ENCODE measurements at regions not wholly inside any gene's neighbourhood (a gene's known extent, or its start where the extent isn't known, plus 50 kb on each side); places are given as distances from the start of the nearest gene placed in this dataset.
"Not testable (repeated sequence)": the region's sequence is repeated elsewhere in the genome, so short reads cannot be mapped to it uniquely, and the experiment has no call there.

DNA sequence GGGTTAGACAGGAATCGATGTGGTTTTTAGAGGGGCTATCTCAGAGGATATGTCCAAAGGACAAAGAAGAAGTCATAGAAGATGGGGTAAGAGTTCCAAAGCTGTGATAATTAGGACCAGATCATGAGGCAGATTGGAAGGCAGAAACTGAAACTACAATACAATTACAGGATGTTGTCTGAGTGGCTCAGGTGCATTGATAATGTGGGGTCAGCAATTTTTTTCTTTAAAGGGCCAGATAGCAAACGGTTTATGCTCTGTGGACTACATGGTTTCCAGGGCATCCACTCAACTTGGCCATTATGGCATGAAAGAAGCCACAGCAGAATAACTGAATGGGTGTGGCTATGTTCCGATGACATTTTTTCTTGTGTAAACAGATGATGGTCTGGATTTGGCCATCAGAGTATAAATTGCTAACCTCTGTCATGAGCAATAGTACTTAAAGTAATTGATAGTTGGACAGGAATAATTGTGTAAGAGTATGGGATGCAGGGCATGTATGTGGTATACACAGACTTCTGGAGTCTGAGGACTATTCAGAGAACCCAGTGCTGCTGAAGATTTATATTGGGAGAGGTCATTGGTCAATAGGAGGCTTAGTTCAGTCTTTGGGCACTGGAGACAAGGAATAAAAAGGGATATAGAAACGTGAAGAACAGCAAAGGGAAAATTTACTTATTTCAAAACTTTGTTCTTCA lies 198.4 kb upstream of the ADGRL4 start:
- DNase-seq (ENCODE audit: low spot score), result no peak

DNA sequence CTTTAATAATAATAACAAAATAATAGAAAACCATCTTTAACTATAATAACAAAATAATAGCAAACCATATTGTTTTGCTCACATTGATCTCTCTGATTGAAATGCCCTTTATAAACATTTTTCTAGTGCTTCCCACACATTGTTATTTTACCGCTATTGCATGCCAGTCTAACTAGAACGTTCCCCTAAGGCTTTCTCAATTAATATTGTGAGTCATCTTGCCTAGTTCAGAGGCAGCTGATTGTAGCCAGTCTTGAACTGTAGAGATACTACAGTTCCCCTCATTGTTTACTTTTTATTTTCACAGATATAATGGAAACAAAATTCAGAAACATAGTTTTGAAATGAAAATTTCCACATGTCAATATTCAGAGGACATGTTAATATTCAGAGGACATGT lies 192.3 kb upstream of the ADGRL4 start:
- no peak for DNase-seq (ENCODE audit: low spot score)

DNA sequence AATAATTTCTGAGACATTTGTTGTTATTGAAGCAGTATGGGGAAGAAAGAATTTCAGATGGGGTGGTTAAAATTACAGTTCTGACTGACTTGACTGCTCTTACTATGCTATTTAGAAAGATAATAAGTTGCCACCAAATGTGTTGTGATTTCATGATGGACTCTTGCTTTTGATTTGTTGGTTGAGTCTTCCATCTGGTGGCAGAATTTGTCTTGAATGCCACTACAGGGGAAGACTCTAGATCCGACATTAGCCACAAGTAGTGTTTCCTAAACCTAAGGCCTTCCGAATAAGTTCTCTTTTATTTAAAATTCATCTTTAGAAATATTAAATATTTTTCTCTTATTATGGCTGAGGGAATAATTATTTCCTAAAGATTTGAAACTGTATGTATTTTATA lies 190.9 kb upstream of the ADGRL4 start:
- DNase-seq (ENCODE audit: low spot score), result no peak

- no peak for DNase-seq (ENCODE audit: low spot score)
Observed at GRCh38 chr1:79196211-79196610, 189.7 kb upstream of the ADGRL4 start.

DNA sequence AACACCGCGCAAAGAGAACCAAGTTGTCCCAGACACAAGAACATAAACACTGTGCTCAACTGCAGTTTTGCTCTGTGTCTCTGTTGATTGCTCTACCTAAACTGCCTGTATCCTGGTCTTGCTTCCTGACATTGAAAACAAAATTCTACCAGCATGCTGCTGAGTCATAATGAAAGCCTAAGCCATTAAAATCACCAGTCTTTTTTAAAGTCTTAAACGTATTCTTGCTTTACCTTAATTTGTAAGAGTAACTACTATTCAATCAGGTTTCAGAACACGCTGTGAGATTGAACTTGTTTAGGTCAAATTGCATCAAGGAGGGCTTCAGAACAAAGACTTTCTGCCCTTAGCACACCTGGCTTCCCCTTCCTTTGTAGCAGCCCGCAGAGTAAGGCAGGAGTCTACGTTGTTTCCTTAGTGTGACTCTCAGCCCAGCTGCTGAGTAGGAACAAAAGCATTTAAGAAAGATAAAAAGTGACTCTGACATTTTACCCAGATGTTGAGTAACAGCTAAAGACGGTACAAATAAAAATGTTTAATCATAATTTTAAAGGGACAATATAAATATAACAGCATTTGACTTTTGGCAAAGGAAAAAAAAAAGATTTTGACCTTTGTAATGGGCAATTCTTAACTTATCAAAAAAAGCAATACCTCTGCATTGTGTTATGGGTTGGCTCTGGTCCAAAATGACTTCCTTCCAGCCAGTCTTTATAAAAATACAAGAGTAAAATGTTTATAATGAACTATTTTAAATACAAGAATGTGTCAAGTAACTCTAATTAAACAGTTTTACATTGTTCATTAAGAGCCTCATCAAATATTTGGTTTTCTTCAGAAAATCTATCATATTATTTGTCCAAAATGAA lies 186.9 kb upstream of the ADGRL4 start:
- DNase-seq (ENCODE audit: low spot score), result peak; percentile 10

- DNase-seq (ENCODE audit: low spot score), result no peak
Observed at GRCh38 chr1:79190074-79190473, 183.5 kb upstream of the ADGRL4 start.

GRCh38 chr1:79188337-79188736 lies 181.8 kb upstream of the ADGRL4 start:
- DNase-seq (ENCODE audit: low spot score), result no peak

- no peak for DNase-seq (ENCODE audit: low spot score)
Observed at GRCh38 chr1:79186260-79186659, 179.7 kb upstream of the ADGRL4 start.

DNA sequence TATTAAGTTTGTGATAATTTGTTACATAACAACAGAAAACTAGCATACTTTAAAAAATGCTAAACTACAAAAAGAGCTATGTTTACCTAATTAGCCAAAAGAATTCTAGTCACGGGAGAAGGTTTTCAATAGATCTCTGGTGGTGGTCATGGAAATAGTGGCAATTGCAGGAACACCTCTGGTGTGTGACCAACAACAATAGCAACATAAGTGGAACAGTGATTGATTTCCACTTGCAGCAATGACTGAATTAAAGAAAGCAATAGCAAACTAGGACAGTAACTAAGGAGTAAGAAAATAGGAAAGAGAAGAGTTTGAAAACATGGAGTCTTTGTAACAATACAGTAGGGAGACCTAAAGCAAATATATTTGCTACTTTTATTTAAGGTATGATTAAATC lies 171.3 kb upstream of the ADGRL4 start:
- no peak for DNase-seq (ENCODE audit: low spot score)

GRCh38 chr1:79161077-79161476 lies 154.5 kb upstream of the ADGRL4 start:
- DNase-seq (ENCODE audit: low spot score), result no peak

- no peak for DNase-seq (ENCODE audit: low spot score)
Observed at GRCh38 chr1:79155991-79156390, 149.5 kb upstream of the ADGRL4 start.

GRCh38 chr1:79151006-79151796 lies 144.7 kb upstream of the ADGRL4 start:
- no peak for DNase-seq (ENCODE audit: low spot score)

DNA sequence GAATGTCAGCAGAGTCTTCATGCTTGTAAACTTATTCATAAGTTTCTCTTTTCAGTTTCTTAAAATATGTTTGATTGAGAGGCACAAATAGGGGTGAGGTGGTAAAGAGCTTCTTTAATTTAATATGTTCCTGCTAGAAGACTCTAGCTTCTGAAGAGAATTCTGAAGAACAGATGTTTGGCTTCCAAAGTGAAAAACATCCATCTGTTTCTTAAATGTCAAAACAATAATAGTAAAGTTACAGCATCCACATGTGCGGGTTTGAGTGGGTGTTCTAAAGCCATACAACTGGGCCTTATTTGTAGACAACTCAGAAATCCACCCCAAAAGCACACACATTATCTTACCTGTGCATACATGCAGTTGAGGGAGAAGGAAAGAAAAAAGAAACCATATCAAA lies 144.0 kb upstream of the ADGRL4 start:
- no peak for DNase-seq (ENCODE audit: low spot score)

DNA sequence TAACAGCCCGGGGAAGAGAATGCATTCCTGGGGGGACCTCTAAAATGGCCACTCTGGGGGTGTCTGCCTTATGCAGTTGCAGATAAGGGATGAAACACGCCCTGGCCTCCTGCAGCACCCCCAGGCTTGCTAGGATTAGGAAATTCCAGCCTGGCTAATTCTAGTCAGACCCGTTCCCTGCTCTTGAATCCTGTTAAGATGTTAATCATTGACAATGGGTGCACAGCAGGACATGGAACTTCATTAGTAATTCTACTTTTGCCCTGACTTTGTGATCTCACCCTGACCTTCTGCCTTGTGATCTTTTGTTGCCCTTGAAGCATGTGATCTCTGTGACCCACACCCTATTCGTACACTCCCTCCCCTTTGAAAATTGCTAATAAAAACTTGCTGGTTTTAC lies 131.7 kb upstream of the ADGRL4 start:
- not testable (repeated sequence) for DNase-seq (ENCODE audit: low spot score)

- no peak for DNase-seq (ENCODE audit: low spot score)
Observed at GRCh38 chr1:79133774-79134364, 127.3 kb upstream of the ADGRL4 start.

GRCh38 chr1:79131626-79132025 lies 125.1 kb upstream of the ADGRL4 start:
- DNase-seq (ENCODE audit: low spot score), result no peak

DNA sequence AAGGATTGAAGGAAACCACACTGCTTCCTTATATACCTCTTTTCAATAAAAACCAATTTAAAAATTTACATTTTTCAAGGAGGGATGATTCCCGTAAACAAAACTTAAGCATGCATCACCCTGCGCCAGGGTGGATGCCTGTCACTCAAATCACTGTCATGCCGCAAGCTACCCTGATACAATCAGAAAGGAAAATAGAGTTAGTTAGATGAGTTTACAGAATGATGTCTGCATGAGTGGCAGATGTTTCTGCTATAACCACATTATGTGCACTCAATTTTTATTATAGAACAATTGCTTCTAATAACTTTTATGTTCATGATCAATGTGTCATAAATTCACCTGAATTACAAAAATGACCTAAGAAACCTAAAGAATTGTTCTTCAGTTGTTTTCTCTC lies 123.4 kb upstream of the ADGRL4 start:
- DNase-seq (ENCODE audit: low spot score), result no peak

GRCh38 chr1:79128722-79129121 lies 122.2 kb upstream of the ADGRL4 start:
- no peak for DNase-seq (ENCODE audit: low spot score)

- DNase-seq (ENCODE audit: low spot score), result no peak
Observed at GRCh38 chr1:79124756-79125155, 118.2 kb upstream of the ADGRL4 start.

- no peak for DNase-seq (ENCODE audit: low spot score)
Observed at GRCh38 chr1:79122521-79122920, 116.0 kb upstream of the ADGRL4 start.

DNA sequence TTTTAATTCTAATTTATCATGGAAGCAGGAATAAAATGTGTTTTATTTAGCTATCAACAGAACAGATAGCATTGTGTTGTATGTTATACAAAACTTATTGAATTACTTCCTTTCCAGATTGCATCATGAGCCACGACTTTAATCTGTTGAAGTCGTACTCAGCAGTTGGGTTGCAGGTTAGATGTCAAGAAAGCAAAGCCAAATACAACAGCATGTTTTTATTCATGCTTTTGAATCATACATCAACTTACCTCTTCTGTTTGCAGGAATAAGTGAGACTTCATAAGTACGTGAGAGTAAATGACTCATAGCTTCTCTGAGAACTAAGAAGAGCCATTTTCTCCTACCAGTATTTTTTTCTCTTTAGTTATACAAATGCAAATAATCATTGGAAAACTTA lies 110.8 kb upstream of the ADGRL4 start:
- DNase-seq (ENCODE audit: low spot score), result no peak

DNA sequence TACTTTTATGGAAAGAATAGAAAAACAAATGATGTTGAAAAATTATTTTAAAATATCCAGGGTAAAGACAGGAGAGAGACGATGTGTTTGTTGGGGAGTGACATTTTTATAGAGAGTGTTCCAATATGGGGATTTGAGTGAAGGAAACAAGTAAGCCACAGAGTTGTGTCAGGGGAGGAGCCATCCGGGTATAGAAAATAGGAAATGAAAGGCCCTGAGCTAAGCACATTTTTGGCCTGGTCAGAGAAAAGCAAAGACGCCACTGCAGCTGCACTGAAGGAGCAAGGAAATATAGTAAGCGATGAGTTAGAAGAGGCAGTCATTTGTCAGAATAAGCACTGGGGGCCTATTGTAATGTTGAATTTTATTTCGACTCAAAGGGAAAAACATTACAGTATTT lies 107.3 kb upstream of the ADGRL4 start:
- no peak for DNase-seq (ENCODE audit: low spot score)

Data from activated CD4-positive, alpha-beta T cell treated with anti-CD3 and anti-CD28 coated beads, Interleukin-2, Interleukin-4, amounts not matched to agents 100 ng/mL and 50 ng/mL, durations not matched to agents 16 hours and 8 hours (primary cell).